Activated naive CD4-positive, alpha-beta T cell treated with anti-CD3 and anti-CD28 coated beads, Interleukin-2, amount 10 ng/mL, durations not matched to agents 7 days and 5 days (primary cell): ENCODE measurements at regions not wholly inside any gene's neighbourhood (a gene's known extent, or its start where the extent isn't known, plus 50 kb on each side); places are given as distances from the start of the nearest gene placed in this dataset.

Experiments used
- CTCF ChIA-PET: fragments of 350-600 bp; sonication (Branson Sonifier 250); formaldehyde crosslinking; loops from one replicate; lab custom pipeline; 2021; ENCODE audit warnings: antibody characterized with exemption; lab: Charles Lee
- DNase-seq: peaks from one replicate; pipeline ENCODE4 v3.0.0-alpha.2; 2020
- H3K27ac Mint-ChIP-seq: one replicate; pipeline ENCODE4 v1.8.0; 2021; ENCODE audit warnings: mild to moderate bottlenecking, moderate library complexity, mixed read lengths
- H3K27me3 Mint-ChIP-seq: one replicate; pipeline ENCODE4 v1.8.0; 2021; ENCODE audit warnings: mild to moderate bottlenecking, mixed read lengths
- H3K36me3 Mint-ChIP-seq: one replicate; pipeline ENCODE4 v1.8.0; 2021; ENCODE audit warnings: mixed read lengths
- H3K4me1 Mint-ChIP-seq: one replicate; pipeline ENCODE4 v1.8.0; 2021; ENCODE audit warnings: mixed read lengths
- H3K4me3 Mint-ChIP-seq: one replicate; pipeline ENCODE4 v1.8.0; 2021; ENCODE audit warnings: mild to moderate bottlenecking, moderate library complexity, mixed read lengths
- H3K9me3 Mint-ChIP-seq: one replicate; pipeline ENCODE4 v1.8.0; 2021; ENCODE audit warnings: mixed read lengths

DNA sequence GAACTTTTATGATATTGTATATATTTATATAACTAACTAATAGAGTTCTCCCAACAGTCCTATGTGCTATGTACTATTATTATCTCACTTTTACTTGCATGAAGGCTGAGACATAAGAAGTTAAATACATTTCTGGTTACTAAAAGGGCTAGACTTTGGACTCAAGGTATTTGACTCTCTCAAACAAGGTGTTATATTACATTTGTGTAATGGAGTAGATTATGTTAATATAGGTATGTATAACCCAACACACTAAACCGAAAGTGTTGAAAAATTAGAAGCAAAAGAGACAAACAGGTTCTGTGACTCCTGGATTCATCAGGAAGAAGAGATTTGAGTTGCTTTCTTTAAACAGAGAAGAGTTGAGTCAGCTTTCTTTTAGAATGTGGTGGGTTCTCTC, 733.6 kb upstream of the ZEB2 start:
- CTCF ChIA-PET = no interaction called here
- Mint-ChIP-seq H3K27ac (no peak overlapping the region), H3K4me1 (no peaks in the 10 kb centered on the region), H3K9me3 (no peaks in the 10 kb centered on the region), H3K36me3 (no peaks in the 10 kb centered on the region), H3K27me3 (no peaks in the 10 kb centered on the region), H3K4me3 (no peak overlapping the region)
- DNase-seq = no peak

DNA sequence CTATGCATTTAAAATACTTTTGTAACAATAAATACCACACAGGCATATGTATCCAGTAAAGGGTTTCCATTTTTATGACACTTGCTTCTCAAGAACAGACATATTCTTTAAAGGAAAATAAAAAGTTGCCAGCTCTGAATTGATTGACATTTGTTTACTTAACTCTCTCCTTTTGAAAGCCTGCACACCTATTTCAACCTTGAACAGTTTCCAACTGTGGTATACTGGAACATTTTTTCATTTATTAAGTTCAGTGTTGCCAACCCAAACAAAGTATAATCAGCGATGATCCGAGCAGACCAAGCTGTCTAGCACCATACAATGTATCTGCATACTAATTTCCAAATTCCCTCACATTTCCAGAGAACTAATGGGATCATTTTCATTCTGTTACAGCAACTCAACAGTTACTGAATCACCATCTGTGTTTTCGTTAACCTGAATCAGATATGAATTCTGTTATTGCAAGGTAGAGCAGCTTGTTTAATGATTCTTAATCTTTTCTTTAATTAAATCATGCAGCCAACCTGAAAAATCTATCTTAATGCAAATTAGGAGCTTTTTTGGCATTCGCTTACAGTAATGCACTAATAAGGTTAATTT, 725.5 kb upstream of the ZEB2 start:
- H3K27ac Mint-ChIP-seq = no peak overlapping the region
- CTCF ChIA-PET = no interaction called here
- no peaks in the 10 kb centered on the region for H3K36me3 Mint-ChIP-seq
- H3K4me1 Mint-ChIP-seq = no peaks in the 10 kb centered on the region
- no peaks in the 10 kb centered on the region for H3K9me3 Mint-ChIP-seq
- DNase-seq = no peak
- H3K4me3 Mint-ChIP-seq = no peak overlapping the region
- no peaks in the 10 kb centered on the region for H3K27me3 Mint-ChIP-seq

DNA sequence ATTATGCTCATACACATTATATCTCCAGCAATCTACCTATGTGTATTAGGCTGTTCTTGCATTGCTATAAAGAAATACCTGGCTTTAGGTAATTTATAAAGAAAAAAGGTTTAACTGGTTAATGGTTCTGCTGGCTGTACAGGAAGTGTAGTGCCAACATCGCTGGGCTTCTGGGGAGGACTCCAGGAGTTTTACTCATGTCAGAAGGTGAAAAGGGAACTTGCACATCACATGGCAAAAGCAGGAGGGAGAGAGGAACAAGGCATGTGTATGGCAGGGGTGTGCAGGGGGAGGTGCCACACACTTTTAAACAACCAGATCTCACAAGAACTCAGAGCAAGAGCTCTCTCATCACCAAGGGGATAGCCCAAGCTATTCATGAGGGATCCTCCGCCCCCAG, 715.4 kb upstream of the ZEB2 start:
- Mint-ChIP-seq H3K27ac (no peak overlapping the region), H3K36me3 (no peaks in the 10 kb centered on the region), H3K4me3 (no peak overlapping the region), H3K9me3 (no peaks in the 10 kb centered on the region), H3K4me1 (no peaks in the 10 kb centered on the region), H3K27me3 (no peaks in the 10 kb centered on the region)
- CTCF ChIA-PET = no interaction called here
- DNase-seq = no peak

DNA sequence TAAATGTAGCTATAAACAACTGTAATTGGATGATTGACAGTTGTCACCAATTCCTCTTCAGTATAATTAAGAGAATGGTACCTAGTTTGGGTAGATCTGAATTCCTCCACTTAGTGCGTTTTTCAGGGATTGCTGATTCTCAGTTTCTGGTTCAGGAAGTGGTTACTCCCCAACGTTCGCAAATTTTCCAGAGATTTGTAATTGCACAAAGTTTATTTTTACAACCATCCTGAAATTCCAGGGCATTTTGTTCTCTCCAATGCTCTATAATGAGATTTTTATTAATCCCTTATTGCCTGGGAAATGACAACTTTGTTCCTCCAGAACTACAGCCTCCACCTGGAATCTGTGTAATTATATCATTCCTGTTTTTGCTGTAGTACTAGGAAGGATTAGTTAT, 710.6 kb upstream of the ZEB2 start:
- Mint-ChIP-seq H3K9me3 (no peaks in the 10 kb centered on the region), H3K27me3 (no peaks in the 10 kb centered on the region), H3K4me1 (no peaks in the 10 kb centered on the region), H3K4me3 (no peak overlapping the region), H3K36me3 (no peaks in the 10 kb centered on the region), H3K27ac (no peak overlapping the region)
- DNase-seq = no peak
- CTCF ChIA-PET = no interaction called here

DNA sequence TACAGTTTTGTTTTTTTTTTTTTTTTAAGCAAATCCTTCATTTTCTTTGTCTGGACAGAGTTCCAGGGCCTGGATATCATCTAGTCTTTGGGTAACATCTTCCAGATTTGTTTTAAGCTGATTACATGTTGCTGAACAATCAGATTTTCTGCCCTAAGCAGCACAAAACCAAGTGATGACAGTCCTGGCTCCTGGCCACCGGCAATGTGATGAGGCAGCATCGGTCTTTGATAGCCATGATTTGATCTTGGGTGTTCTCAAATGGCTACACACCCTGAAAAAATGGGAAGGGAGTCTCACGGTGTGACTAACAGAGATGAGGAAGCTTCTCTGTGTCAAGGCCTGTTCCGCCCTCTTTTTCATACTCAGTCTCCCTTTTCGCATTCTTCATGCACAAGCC, 708.6 kb upstream of the ZEB2 start:
- H3K9me3 Mint-ChIP-seq = no peaks in the 10 kb centered on the region
- H3K4me1 Mint-ChIP-seq = no peaks in the 10 kb centered on the region
- no peak overlapping the region for H3K4me3 Mint-ChIP-seq
- H3K36me3 Mint-ChIP-seq = no peaks in the 10 kb centered on the region
- no peak for DNase-seq
- H3K27me3 Mint-ChIP-seq = no peaks in the 10 kb centered on the region
- CTCF ChIA-PET = no interaction called here
- H3K27ac Mint-ChIP-seq = no peak overlapping the region

DNA sequence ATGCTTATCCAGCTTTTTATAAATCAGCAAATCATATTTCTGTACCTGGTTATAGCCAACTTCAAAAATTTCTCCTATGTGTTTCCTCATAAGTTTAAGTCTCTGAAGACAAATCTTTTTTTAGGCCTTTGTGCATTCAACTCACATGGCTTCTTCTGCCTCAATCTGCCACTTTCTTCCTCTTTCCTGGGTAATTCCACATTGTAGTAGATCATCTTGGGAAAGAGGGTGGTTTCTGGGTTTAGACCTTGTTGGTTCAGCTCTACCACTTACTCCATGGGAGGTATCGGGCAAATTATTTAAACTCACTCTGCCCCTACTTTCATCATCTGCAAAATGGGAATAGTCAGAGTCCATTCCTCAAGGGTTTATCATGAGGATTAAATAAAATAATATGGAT, 707.0 kb upstream of the ZEB2 start:
- no peaks in the 10 kb centered on the region for H3K36me3 Mint-ChIP-seq
- no peaks in the 10 kb centered on the region for H3K9me3 Mint-ChIP-seq

DNA sequence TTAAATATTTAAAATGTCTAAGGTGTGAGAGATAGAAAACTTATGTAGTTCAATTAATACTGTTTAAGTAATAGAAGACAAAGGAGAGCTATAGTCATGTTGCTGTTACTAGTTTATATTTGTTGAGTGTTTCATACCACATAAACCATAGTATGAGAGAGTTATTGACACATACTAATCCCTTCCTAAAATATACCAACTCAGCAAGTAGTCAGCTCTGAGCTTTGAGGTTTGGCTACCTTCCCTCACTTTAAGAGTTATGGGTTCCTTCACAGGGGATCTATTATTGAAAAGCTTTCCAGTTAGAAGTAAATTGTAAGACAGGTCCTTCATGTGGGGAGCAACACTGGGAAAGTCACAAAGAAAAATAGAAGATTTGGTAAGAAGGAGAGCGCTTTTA, 701.6 kb upstream of the ZEB2 start:
- Mint-ChIP-seq H3K9me3 (no peaks in the 10 kb centered on the region), H3K4me1 (no peaks in the 10 kb centered on the region), H3K27ac (no peak overlapping the region), H3K27me3 (no peaks in the 10 kb centered on the region), H3K4me3 (no peak overlapping the region), H3K36me3 (no peaks in the 10 kb centered on the region)
- CTCF ChIA-PET = no interaction called here
- DNase-seq = no peak

More for the DNA sequence above, 707.0 kb upstream of the ZEB2 start:
- no peak overlapping the region for H3K27ac Mint-ChIP-seq
- no peaks in the 10 kb centered on the region for H3K27me3 Mint-ChIP-seq
- DNase-seq = no peak
- H3K4me3 Mint-ChIP-seq = no peak overlapping the region
- H3K4me1 Mint-ChIP-seq = no peaks in the 10 kb centered on the region
- CTCF ChIA-PET = no interaction called here

DNA sequence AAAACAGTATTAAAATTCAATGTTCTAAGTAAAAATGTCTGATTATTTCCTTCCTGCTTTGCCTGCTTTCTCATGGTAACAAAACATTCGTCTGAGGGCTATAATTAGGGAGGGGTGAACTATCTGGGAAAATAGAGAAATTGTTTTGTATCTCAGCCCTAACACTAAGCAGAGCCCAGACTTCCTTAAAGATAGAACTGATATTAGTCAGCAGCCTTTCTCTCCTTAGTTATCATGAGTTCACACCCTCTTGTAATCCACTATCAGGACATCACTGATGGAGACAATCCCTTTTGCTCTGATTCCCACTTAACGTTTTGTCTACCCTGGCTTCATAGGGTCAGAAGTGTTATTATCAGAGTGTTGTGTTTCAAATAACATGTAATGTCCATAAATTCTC, 701.1 kb upstream of the ZEB2 start:
- Mint-ChIP-seq H3K27me3 (no peaks in the 10 kb centered on the region), H3K36me3 (no peaks in the 10 kb centered on the region), H3K4me1 (no peaks in the 10 kb centered on the region), H3K4me3 (no peak overlapping the region), H3K9me3 (no peaks in the 10 kb centered on the region), H3K27ac (no peak overlapping the region)
- CTCF ChIA-PET = no interaction called here
- no peak for DNase-seq

DNA sequence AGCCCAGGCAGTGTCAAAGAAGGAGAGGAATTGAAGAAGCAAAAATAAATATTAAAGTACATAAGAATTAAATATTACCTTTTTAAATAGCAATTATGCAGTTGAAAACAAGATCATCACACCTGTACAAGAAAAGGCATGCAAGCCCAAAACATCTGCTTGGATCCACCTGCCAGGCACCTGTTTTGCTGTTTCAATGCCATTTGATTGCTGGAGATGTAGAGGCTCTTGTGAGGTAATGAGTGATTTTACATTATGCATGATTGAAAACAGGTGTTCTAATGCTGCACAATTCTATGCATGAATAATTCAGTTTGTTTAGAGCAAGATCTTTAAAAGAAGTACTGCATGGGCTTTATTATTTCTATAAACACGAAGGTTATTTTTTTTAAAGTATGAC, 700.6 kb upstream of the ZEB2 start:
- Mint-ChIP-seq H3K9me3 (no peaks in the 10 kb centered on the region), H3K36me3 (no peaks in the 10 kb centered on the region), H3K27ac (no peak overlapping the region), H3K4me1 (no peaks in the 10 kb centered on the region), H3K4me3 (no peak overlapping the region), H3K27me3 (no peaks in the 10 kb centered on the region)
- no peak for DNase-seq
- CTCF ChIA-PET = no interaction called here

DNA sequence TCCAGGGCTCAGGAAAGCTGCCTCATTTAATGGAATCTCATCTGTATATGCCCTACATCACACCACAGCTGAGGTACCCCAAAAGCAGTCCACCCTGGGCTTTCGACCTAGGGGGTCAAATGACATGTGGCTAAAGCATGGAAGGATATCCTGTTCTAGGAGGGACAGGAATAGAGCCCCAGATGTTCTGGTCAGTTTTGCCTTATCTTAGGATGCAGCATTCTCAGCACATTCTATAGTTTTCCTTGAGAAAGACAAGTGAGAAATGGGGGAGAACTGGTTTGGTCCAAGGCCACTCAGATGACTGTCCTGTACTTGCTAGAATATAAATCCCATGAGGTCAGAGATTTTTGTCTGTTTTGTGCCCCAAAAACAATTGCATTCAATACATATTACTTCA, 688.0 kb upstream of the ZEB2 start:
- Mint-ChIP-seq H3K27me3 (no peaks in the 10 kb centered on the region), H3K36me3 (no peaks in the 10 kb centered on the region), H3K9me3 (peaks cover 4% of the 10 kb centered on the region), H3K27ac (no peak overlapping the region), H3K4me1 (no peaks in the 10 kb centered on the region), H3K4me3 (no peak overlapping the region)
- CTCF ChIA-PET = no interaction called here
- no peak for DNase-seq

DNA sequence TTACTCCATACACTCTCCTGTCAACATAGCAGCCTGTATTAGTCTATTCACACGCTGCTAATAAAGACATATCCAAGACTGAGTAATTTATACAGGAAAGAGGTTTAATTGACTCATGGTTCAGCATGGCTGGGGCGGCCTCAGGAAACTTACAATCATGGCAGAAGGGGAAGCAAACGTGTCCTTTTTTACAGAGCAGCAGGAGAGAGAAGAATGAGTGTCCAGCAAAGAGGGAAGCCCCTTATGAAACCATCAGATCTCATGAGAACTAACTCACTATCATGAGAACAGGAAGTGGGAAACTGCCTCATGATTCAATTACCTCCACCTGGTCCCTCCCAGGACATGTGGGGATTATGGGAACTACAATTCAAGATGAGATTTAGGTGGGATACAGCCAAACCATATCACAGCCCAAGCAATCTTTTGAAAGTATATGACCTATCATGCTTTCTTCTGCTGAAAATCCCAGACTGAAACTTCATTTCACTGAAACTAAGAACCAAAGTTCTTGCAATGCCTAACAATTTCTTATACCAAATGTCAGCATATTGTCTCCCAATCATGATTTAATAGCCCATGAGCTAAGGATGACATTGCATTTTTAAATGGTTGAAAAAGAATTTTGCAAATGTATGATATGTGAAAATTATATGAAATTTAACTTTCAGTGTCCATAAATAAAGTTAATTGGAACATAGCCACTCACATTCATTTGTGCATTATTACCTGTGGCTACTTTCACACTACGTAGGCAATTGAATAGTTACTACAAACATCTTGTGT, 686.8 kb upstream of the ZEB2 start:
- DNase-seq = no peak
- H3K27ac Mint-ChIP-seq = no peak overlapping the region
- CTCF ChIA-PET = no interaction called here
- H3K9me3 Mint-ChIP-seq = peaks cover 2% of the 10 kb centered on the region
- H3K36me3 Mint-ChIP-seq = no peaks in the 10 kb centered on the region
- H3K27me3 Mint-ChIP-seq = no peaks in the 10 kb centered on the region
- H3K4me1 Mint-ChIP-seq = no peaks in the 10 kb centered on the region
- H3K4me3 Mint-ChIP-seq = no peak overlapping the region

DNA sequence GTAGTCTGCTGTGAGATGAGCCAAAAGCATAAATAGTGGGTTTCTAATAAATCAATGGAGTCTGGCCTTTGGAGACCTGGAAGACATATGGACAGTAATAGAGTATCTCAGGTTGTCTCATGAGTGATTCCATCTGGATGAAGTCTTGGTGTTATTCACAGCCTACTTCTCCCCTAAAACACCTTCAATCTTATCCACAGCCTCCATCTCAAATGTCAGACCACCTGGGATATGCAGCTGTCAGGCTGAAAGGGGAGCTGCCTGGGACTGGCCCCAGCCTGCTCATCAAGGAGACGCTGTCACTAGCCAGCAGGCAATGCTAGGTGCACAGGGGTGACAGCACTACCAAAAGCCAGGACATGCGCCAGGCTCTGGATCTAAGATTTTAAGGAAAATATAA, 684.0 kb upstream of the ZEB2 start:
- H3K27ac Mint-ChIP-seq = no peak overlapping the region
- no peaks in the 10 kb centered on the region for H3K27me3 Mint-ChIP-seq
- no peak for DNase-seq
- H3K36me3 Mint-ChIP-seq = no peaks in the 10 kb centered on the region
- H3K9me3 Mint-ChIP-seq = no peaks in the 10 kb centered on the region
- no peak overlapping the region for H3K4me3 Mint-ChIP-seq
- CTCF ChIA-PET = no interaction called here
- H3K4me1 Mint-ChIP-seq = no peaks in the 10 kb centered on the region

DNA sequence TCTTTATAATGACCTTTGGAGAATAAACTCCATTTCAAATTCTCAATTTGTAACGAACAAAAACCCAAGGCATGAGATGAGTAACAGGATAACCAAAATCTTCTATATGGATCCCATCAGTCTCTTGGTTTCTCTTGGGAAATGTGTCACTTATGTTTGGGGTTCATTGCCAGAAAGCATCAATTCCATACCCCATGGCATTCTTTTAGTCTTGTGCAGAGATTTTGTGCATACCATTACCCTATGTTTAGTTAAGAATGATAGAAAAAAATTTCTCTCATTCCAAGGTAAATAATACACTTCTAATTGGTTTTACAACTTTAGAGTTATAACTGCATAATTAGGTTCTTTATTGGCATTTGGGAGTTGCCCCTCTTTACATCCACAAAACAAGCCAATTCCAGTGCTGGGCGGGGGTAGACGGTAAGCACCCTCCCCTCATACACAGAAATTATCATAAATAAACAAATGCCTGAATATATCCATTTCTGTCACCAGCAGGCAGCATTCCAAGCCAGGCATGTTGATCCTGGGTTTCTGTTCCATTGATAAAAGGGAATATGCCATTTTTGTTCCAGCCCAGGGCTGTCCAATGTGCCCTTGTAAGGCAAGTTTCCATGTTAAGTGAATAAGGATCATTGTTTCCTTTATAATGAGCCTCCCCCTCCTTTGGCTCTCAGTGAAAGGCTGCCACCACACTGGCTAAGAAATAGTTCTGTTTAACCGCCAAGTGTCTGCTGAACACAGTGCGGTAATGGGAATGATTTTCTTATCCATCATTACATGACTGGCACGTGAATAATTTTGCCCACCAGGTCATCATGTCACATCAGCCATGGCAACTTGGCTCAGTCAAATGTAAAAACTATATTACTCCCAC, 680.1 kb upstream of the ZEB2 start:
- H3K27me3 Mint-ChIP-seq = no peaks in the 10 kb centered on the region
- H3K36me3 Mint-ChIP-seq = no peaks in the 10 kb centered on the region
- H3K27ac Mint-ChIP-seq = no peak overlapping the region
- CTCF ChIA-PET = no interaction called here
- H3K4me1 Mint-ChIP-seq = no peaks in the 10 kb centered on the region
- no peak for DNase-seq
- no peaks in the 10 kb centered on the region for H3K9me3 Mint-ChIP-seq
- H3K4me3 Mint-ChIP-seq = no peak overlapping the region

DNA sequence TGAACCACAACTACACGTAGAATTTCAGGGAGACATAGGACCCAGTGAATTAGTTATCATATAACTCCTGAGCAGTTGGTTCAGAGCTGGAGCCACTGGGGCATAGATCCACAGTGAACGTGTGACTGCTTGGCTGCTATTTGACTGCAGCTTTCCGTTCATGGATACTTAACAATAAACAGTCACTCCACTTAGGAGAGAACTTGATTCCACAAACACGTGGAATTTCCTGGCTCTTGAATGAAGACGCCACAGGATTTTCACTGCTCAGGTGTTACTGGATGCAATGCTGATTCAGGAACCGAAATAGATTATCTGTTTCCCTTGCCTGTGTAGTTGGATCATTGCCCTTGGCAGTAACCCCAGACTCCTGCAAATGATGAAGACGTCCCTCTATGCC, 679.1 kb upstream of the ZEB2 start:
- H3K27ac Mint-ChIP-seq = no peak overlapping the region
- no peaks in the 10 kb centered on the region for H3K36me3 Mint-ChIP-seq
- H3K4me3 Mint-ChIP-seq = no peak overlapping the region
- CTCF ChIA-PET = no interaction called here
- no peaks in the 10 kb centered on the region for H3K27me3 Mint-ChIP-seq
- no peaks in the 10 kb centered on the region for H3K4me1 Mint-ChIP-seq
- no peaks in the 10 kb centered on the region for H3K9me3 Mint-ChIP-seq
- no peak for DNase-seq

DNA sequence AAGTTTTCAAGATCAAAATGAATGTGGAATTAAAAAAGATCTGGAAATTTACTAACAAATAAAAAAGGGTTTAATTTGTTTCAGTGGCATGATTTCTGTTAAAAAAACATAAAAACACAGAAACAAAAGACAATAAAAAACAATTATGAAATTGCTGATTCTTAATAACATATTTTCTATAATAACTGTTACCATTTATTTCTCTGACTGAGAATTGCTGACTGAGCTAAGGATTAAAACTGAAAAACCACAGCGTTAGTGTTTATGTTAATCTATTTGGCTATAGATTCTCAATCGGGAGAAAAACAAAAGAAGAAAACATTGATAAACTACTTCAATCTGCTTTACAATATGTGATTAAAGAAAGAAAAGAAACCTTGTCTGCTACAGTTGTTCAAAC, 678.6 kb upstream of the ZEB2 start:
- H3K9me3 Mint-ChIP-seq = no peaks in the 10 kb centered on the region
- H3K36me3 Mint-ChIP-seq = no peaks in the 10 kb centered on the region
- H3K4me1 Mint-ChIP-seq = no peaks in the 10 kb centered on the region
- H3K4me3 Mint-ChIP-seq = no peak overlapping the region
- CTCF ChIA-PET = no interaction called here
- H3K27ac Mint-ChIP-seq = no peak overlapping the region
- DNase-seq = no peak
- H3K27me3 Mint-ChIP-seq = no peaks in the 10 kb centered on the region
